ENCODE measurements at regions not wholly inside any gene's neighbourhood (a gene's known extent, or its start where the extent isn't known, plus 50 kb on each side); places are given as distances from the start of the nearest gene placed in this dataset.

- no peak for DNase-seq (ENCODE audit: low spot score)
Observed at GRCh38 chr2:34950797-34951196, 1351.7 kb upstream of the FAM98A start.

GRCh38 chr2:34949316-34949715, 1350.2 kb upstream of the FAM98A start:
- DNase-seq (ENCODE audit: low spot score) = no peak

- DNase-seq (ENCODE audit: low spot score) = no peak
Observed at GRCh38 chr2:34936089-34936488, 1337.0 kb upstream of the FAM98A start.

GRCh38 chr2:34912084-34912483, 1313.0 kb upstream of the FAM98A start:
- no peak for DNase-seq (ENCODE audit: low spot score)

- no peak for DNase-seq (ENCODE audit: low spot score)
Observed at GRCh38 chr2:34909992-34910705, 1311.0 kb upstream of the FAM98A start.

- no peak for DNase-seq (ENCODE audit: low spot score)
Observed at GRCh38 chr2:34907812-34908211, 1308.7 kb upstream of the FAM98A start.

- DNase-seq (ENCODE audit: low spot score) = no peak
Observed at GRCh38 chr2:34901739-34902138, 1302.6 kb upstream of the FAM98A start.

GRCh38 chr2:34899079-34899478, 1300.0 kb upstream of the FAM98A start:
- DNase-seq (ENCODE audit: low spot score) = no peak

- DNase-seq (ENCODE audit: low spot score) = no peak
Observed at GRCh38 chr2:34892766-34893165, 1293.7 kb upstream of the FAM98A start.

- no peak for DNase-seq (ENCODE audit: low spot score)
Observed at GRCh38 chr2:34892256-34892655, 1293.2 kb upstream of the FAM98A start.

GRCh38 chr2:34875091-34875745, 1276.1 kb upstream of the FAM98A start:
- DNase-seq (ENCODE audit: low spot score) = no peak

GRCh38 chr2:34853646-34854045, 1254.5 kb upstream of the FAM98A start:
- DNase-seq (ENCODE audit: low spot score) = no peak

- no peak for DNase-seq (ENCODE audit: low spot score)
Observed at GRCh38 chr2:34851804-34852203, 1252.7 kb upstream of the FAM98A start.

GRCh38 chr2:34849827-34850226, 1250.7 kb upstream of the FAM98A start:
- no peak for DNase-seq (ENCODE audit: low spot score)

GRCh38 chr2:34848691-34849090, 1249.6 kb upstream of the FAM98A start:
- no peak for DNase-seq (ENCODE audit: low spot score)

- no peak for DNase-seq (ENCODE audit: low spot score)
Observed at GRCh38 chr2:34848132-34848531, 1249.0 kb upstream of the FAM98A start.

- DNase-seq (ENCODE audit: low spot score) = no peak
Observed at GRCh38 chr2:34844629-34845028, 1245.5 kb upstream of the FAM98A start.

- DNase-seq (ENCODE audit: low spot score) = no peak
Observed at GRCh38 chr2:34838408-34838807, 1239.3 kb upstream of the FAM98A start.

- DNase-seq (ENCODE audit: low spot score) = no peak
Observed at GRCh38 chr2:34836361-34836760, 1237.3 kb upstream of the FAM98A start.

- no peak for DNase-seq (ENCODE audit: low spot score)
Observed at GRCh38 chr2:34831096-34831495, 1232.0 kb upstream of the FAM98A start.

GRCh38 chr2:34828481-34828880, 1229.4 kb upstream of the FAM98A start:
- DNase-seq (ENCODE audit: low spot score) = no peak

GRCh38 chr2:34827398-34827797, 1228.3 kb upstream of the FAM98A start:
- DNase-seq (ENCODE audit: low spot score) = no peak

GRCh38 chr2:34825686-34826085, 1226.6 kb upstream of the FAM98A start:
- DNase-seq (ENCODE audit: low spot score) = no peak

GRCh38 chr2:34822616-34823015, 1223.5 kb upstream of the FAM98A start:
- DNase-seq (ENCODE audit: low spot score) = no peak
